Mesenchymal stem cell (in vitro differentiated cells and primary cell): ENCODE measurements at regions not wholly inside any gene's neighbourhood (a gene's known extent, or its start where the extent isn't known, plus 50 kb on each side); places are given as distances from the start of the nearest gene placed in this dataset.

Source experiments
- DNase-seq: peaks from one replicate; pipeline ENCODE4 v3.0.0-alpha.2; 2013
- H2AFZ ChIP-seq: one replicate; pipeline ENCODE4 v1.6.1; 2013; ENCODE audit warnings: low read depth, mild to moderate bottlenecking, control low read depth, inconsistent platforms, low read length, moderate library complexity
- H2AK5ac ChIP-seq: 2 replicates; pipeline ENCODE4 v1.6.1; 2013; ENCODE audit warnings: low read length, moderate library complexity, mild to moderate bottlenecking, inconsistent platforms; ENCODE audit not compliant: severe bottlenecking
- H2BK120ac ChIP-seq: one replicate; pipeline ENCODE4 v1.6.1; 2013; ENCODE audit warnings: low read depth, mild to moderate bottlenecking, inconsistent platforms, low read length, moderate library complexity
- H2BK12ac ChIP-seq, 2 experiments: one replicate each; pipeline ENCODE4 v1.6.1; 2013; ENCODE audit warnings: inconsistent platforms in 2 of 2, low read length in 2 of 2, mild to moderate bottlenecking in 2 of 2, moderate library complexity in 2 of 2, control low read depth in 1 of 2
- H2BK15ac ChIP-seq: one replicate; pipeline ENCODE4 v1.6.1; 2013; ENCODE audit warnings: mild to moderate bottlenecking, low read depth, inconsistent platforms; ENCODE audit not compliant: poor library complexity, severe bottlenecking
- H2BK5ac ChIP-seq: 2 replicates; pipeline ENCODE4 v1.6.1; 2013; ENCODE audit warnings: low read depth, mild to moderate bottlenecking, low read length, control low read depth, inconsistent platforms; ENCODE audit not compliant: poor library complexity, severe bottlenecking
- H3K14ac ChIP-seq, 2 experiments: one replicate each; pipeline ENCODE4 v1.6.1; 2013; ENCODE audit warnings: inconsistent platforms in 2 of 2, low read length in 2 of 2, control low read depth in 1 of 2, mild to moderate bottlenecking in 1 of 2, moderate library complexity in 1 of 2
- H3K18ac ChIP-seq, 2 experiments: one replicate each; pipeline ENCODE4 v1.6.1; 2013; ENCODE audit warnings: inconsistent platforms in 2 of 2, low read length in 2 of 2, control low read depth in 1 of 2, low read depth in 1 of 2, mild to moderate bottlenecking in 1 of 2
- H3K23ac ChIP-seq, 2 experiments: one replicate each; pipeline ENCODE4 v1.6.1; 2013; ENCODE audit warnings: inconsistent platforms in 2 of 2, low read length in 2 of 2, mild to moderate bottlenecking in 2 of 2, moderate library complexity in 2 of 2, control low read depth in 1 of 2
- H3K27ac ChIP-seq: 2 replicates; pipeline ENCODE4 v1.5.1; 2013; ENCODE audit warnings: mild to moderate bottlenecking, moderate library complexity, low read length, control low read depth, inconsistent platforms; ENCODE audit not compliant: poor library complexity, severe bottlenecking
- H3K27me3 ChIP-seq, 2 experiments: 2 replicates each; pipeline versions ENCODE4 v1.6.1 to v1.7.0; 2013; ENCODE audit warnings: low read length in 2 of 2, mild to moderate bottlenecking in 2 of 2, moderate library complexity in 2 of 2, control low read depth in 1 of 2, inconsistent platforms in 1 of 2; ENCODE audit not compliant: control insufficient read depth in 1 of 2, insufficient read depth in 1 of 2
- H3K36me3 ChIP-seq, 2 experiments: 2 replicates each; pipeline versions ENCODE4 v1.6.1 to v1.7.0; 2013; ENCODE audit warnings: low read length in 2 of 2, control low read depth in 1 of 2, inconsistent platforms in 1 of 2, low read depth in 1 of 2, mild to moderate bottlenecking in 1 of 2; ENCODE audit not compliant: insufficient read depth in 2 of 2, control insufficient read depth in 1 of 2
- H3K4ac ChIP-seq, 2 experiments: one replicate each; pipeline ENCODE4 v1.6.1; 2013; ENCODE audit warnings: inconsistent platforms in 2 of 2, low read length in 2 of 2, mild to moderate bottlenecking in 2 of 2, moderate library complexity in 2 of 2, control low read depth in 1 of 2, low read depth in 1 of 2
- H3K4me1 ChIP-seq: 2 replicates; pipeline ENCODE4 v1.6.1; 2013; ENCODE audit warnings: low read depth, low read length, control low read depth; ENCODE audit not compliant: control insufficient read depth, insufficient read depth
- H3K4me2 ChIP-seq: 2 replicates; pipeline ENCODE4 v1.6.1; 2013; ENCODE audit warnings: low read length, mild to moderate bottlenecking, inconsistent platforms; ENCODE audit not compliant: poor library complexity, severe bottlenecking
- H3K4me3 ChIP-seq, 2 experiments: 2 replicates each; pipeline versions ENCODE4 v1.5.1 to v1.7.0; 2013; ENCODE audit warnings: low read length in 2 of 2, mild to moderate bottlenecking in 2 of 2, control low read depth in 1 of 2, low read depth in 1 of 2; ENCODE audit not compliant: insufficient read depth in 1 of 2
- H3K79me1 ChIP-seq: replicated peaks from 2 replicates; pipeline ENCODE4 v1.6.1; 2013; ENCODE audit warnings: mild to moderate bottlenecking, control low read depth, low read length, inconsistent platforms; ENCODE audit not compliant: poor library complexity, severe bottlenecking
- H3K9ac ChIP-seq: 2 replicates; pipeline ENCODE4 v1.7.0; 2013; ENCODE audit warnings: mild to moderate bottlenecking, low read length, moderate library complexity
- H3K9me3 ChIP-seq: 2 replicates; pipeline ENCODE4 v1.7.0; 2013; ENCODE audit warnings: mild to moderate bottlenecking, low read length; ENCODE audit not compliant: control insufficient read depth
- H4K8ac ChIP-seq: one replicate; pipeline ENCODE4 v1.6.1; 2013; ENCODE audit warnings: inconsistent platforms, mild to moderate bottlenecking, low read length, moderate library complexity
- H4K91ac ChIP-seq: one replicate; pipeline ENCODE4 v1.6.1; 2013; ENCODE audit warnings: mild to moderate bottlenecking, low read length, inconsistent platforms
- WGBS: methylation state at CpG from one replicate; pipeline ENCODE4 v1.1.7; 2013; ENCODE audit warnings: mixed read lengths; 5-methylcytosine and 5-hydroxymethylcytosine counted together

DNA sequence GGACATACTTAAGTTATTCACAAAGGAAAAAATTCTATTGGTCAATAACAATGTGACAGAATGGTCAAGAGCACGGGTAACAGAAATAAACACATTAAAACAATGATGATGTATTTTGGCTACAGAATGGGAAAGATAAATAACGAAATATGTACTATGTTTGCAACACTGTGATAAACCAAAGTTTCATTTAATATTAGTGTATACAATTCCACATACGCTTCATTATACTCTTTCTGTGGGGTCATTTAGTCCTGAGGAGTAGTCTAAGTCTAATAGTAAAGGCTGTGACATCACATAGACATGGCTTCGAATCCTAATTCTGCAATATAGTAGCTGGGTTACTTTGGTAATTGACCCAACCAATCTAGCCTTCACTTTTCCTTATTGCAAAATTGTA, 408.3 kb downstream of the MCTP2 start:
- Histone ChIP-seq H3K9me3 (no peaks in the 10 kb centered on the region), H3K4ac (no peak overlapping the region), H2BK12ac (no peak overlapping the region), H3K23ac (no peak overlapping the region), H3K27me3 (no peaks in the 10 kb centered on the region), H3K9ac (no peak overlapping the region), H3K14ac (no peak overlapping the region), H3K4me2 (no peak overlapping the region), H2BK15ac (no peak overlapping the region), H3K79me1 (no peaks in the 10 kb centered on the region), H2AK5ac (no peak overlapping the region), H3K36me3 (no peaks in the 10 kb centered on the region), H4K91ac (no peak overlapping the region), H2AFZ (no peak overlapping the region), H3K4me3 (no peak overlapping the region), H2BK120ac (no peak overlapping the region), H2BK5ac (no peak overlapping the region), H3K27ac (no peak overlapping the region), H3K18ac (no peak overlapping the region), H3K4me1 (no peaks in the 10 kb centered on the region), H4K8ac (no peak overlapping the region)
- no peak for DNase-seq
- 88% methylated on average over 2 of the region's 4 CpGs for WGBS

DNA sequence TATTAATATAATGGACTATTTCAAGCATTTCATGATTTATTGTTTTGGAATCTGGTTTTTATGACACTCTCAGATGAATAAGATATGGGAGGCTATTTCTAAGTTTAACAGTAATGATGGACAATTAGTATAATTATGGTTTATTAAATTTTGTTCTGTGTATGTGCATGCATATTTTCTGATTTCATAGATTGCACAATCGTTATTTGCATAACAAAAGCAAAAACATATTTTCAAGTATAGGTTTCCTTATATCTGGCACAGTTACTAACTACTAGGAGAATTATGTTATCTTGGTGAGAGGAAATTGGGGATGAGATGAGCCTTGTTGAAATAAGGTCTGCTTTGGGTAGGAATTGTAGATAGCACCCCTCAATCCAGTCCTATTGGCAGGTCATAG, 413.1 kb downstream of the MCTP2 start:
- no peak overlapping the region for H2BK5ac ChIP-seq
- no peak overlapping the region for H3K14ac ChIP-seq
- H3K79me1 ChIP-seq, result no peaks in the 10 kb centered on the region
- H3K27me3 ChIP-seq, result no peaks in the 10 kb centered on the region
- H3K23ac ChIP-seq, result no peak overlapping the region
- H3K4me1 ChIP-seq, result no peaks in the 10 kb centered on the region
- H3K36me3 ChIP-seq, result no peaks in the 10 kb centered on the region
- no peak overlapping the region for H3K4me3 ChIP-seq
- no peak overlapping the region for H3K4me2 ChIP-seq
- DNase-seq, result no peak
- H2BK120ac ChIP-seq, result no peak overlapping the region
- no peak overlapping the region for H2BK15ac ChIP-seq
- no peaks in the 10 kb centered on the region for H3K9me3 ChIP-seq
- H3K18ac ChIP-seq, result no peak overlapping the region
- H3K4ac ChIP-seq, result no peak overlapping the region
- H2AK5ac ChIP-seq, result no peak overlapping the region
- H2BK12ac ChIP-seq, result no peak overlapping the region
- WGBS, result no CpG with 5 or more reads among the region's 1 CpG
- no peak overlapping the region for H4K8ac ChIP-seq
- H3K27ac ChIP-seq, result no peak overlapping the region
- no peak overlapping the region for H2AFZ ChIP-seq
- no peak overlapping the region for H4K91ac ChIP-seq
- H3K9ac ChIP-seq, result no peak overlapping the region

DNA sequence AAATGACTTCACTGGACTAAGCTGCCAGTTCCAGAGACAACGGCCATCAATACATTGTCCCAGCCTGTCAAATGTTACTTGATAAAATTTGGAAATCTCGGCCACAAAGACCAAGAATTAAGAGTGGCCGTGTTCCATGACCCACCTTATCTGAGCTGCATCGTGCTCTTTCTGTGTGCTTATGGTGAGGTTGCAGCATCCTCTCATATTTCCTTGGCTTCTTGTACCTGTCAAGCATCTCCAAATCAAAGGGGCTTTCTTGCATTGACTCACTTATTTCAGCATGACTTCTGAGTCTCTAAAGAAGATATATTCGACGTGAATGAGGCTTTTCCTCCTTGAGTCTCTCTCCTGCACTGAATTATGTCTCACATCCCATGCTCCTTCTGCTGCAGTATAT, 421.7 kb downstream of the MCTP2 start:
- H4K8ac ChIP-seq, result no peak overlapping the region
- H3K27ac ChIP-seq, result no peak overlapping the region

DNA sequence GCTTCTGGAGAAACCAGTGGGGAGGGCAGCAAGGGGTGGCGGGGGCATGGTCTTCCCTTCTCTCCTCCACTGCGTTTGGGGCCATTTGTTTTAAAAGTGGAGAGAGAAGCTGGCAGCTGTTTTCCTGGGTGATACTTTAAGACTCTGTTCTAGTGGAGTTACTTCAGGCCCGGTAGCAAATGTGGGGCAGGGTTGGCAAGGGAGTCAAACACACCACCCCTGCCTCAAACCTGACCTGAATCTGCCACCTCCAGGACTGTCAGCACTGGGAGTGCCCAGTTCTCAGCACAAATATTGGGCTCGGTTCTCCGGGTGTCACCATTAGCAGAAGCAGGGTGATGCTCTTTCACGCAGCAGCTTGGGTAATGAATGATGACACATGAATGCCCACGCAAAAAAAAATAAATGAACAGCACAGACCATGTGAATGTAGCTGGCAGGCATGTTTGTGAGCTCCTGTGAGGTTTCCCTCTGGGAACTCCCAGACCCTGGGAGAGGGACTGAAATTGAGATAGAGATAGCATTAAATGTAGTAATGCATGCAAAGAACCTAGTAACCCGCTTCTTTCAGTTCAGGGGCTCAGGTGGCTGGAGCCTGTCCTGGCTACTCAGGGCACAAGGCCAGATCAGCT, 424.0 kb downstream of the MCTP2 start:
- no peak for DNase-seq
- no peak overlapping the region for H2BK5ac ChIP-seq
- H2BK120ac ChIP-seq, result no peak overlapping the region
- H3K36me3 ChIP-seq, result no peaks in the 10 kb centered on the region
- no peak overlapping the region for H3K4me2 ChIP-seq
- H2BK15ac ChIP-seq, result no peak overlapping the region
- no peak overlapping the region for H3K4ac ChIP-seq
- H3K27ac ChIP-seq, result no peak overlapping the region
- H3K79me1 ChIP-seq, result no peaks in the 10 kb centered on the region
- H4K8ac ChIP-seq, result no peak overlapping the region
- H4K91ac ChIP-seq, result no peak overlapping the region
- H3K27me3 ChIP-seq, result no peaks in the 10 kb centered on the region
- H3K9me3 ChIP-seq, result no peaks in the 10 kb centered on the region
- no peak overlapping the region for H3K18ac ChIP-seq
- no peak overlapping the region for H2AK5ac ChIP-seq
- H3K23ac ChIP-seq, result peak overlapping the region in 1 of 2 experiments; percentile 13
- H3K4me1 ChIP-seq, result no peaks in the 10 kb centered on the region
- peak overlapping the region in 1 of 2 experiments; percentile 89 for H3K14ac ChIP-seq
- H3K4me3 ChIP-seq, result no peak overlapping the region
- H3K9ac ChIP-seq, result no peak overlapping the region
- no peak overlapping the region for H2AFZ ChIP-seq
- 95% methylated on average over 7 of the region's 8 CpGs for WGBS
- no peak overlapping the region for H2BK12ac ChIP-seq

More for the DNA sequence above, 421.7 kb downstream of the MCTP2 start:
- WGBS, result 90% methylated on average over 6 of the region's 6 CpGs
- no peak overlapping the region for H3K4ac ChIP-seq
- H3K36me3 ChIP-seq, result no peaks in the 10 kb centered on the region
- H2BK15ac ChIP-seq, result no peak overlapping the region
- no peak for DNase-seq
- H3K9ac ChIP-seq, result no peak overlapping the region
- H3K79me1 ChIP-seq, result no peaks in the 10 kb centered on the region
- no peaks in the 10 kb centered on the region for H3K4me1 ChIP-seq
- H3K27me3 ChIP-seq, result no peaks in the 10 kb centered on the region
- no peak overlapping the region for H3K14ac ChIP-seq
- no peak overlapping the region for H2AFZ ChIP-seq
- no peak overlapping the region for H4K91ac ChIP-seq
- H3K4me3 ChIP-seq, result no peak overlapping the region
- H3K23ac ChIP-seq, result no peak overlapping the region
- no peaks in the 10 kb centered on the region for H3K9me3 ChIP-seq
- no peak overlapping the region for H3K18ac ChIP-seq
- H2AK5ac ChIP-seq, result no peak overlapping the region
- H2BK5ac ChIP-seq, result no peak overlapping the region
- no peak overlapping the region for H2BK12ac ChIP-seq
- no peak overlapping the region for H2BK120ac ChIP-seq
- H3K4me2 ChIP-seq, result no peak overlapping the region
